HG03064 (cell line): ENCODE measurements at regions not wholly inside any gene's neighbourhood (a gene's known extent, or its start where the extent isn't known, plus 50 kb on each side); places are given as distances from the start of the nearest gene placed in this dataset.
A peak's percentile ranks its signal among the peaks of the same experiment; 100 is the strongest.

ENCODE experiments used
- ATAC-seq: cut with Tn5 transposase; IDR thresholded peaks from one replicate; pipeline ENCODE4 v1.9.1; 2021; ENCODE audit warnings: low read depth; ENCODE audit not compliant: unreplicated experiment

DNA sequence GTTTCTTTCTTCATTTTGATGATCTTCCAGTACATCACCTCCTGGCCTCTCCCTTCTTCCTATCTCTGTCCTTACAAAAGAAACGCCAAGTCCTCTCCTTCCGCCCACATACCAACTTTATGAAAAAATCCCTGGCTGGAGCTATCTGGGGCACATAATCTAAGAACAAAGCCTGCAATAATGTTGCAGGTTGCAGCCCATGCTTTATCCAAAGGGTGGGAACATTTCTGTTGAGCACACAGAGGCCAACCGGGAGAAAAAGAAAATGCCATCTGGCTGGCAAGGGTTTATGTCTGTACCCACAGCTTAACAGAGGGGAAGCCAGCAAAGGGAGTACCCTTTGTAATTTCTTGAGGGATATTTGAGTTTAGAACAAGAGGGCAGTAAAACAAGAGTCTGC is 409.6 kb downstream of the SOX9 start:
- ATAC-seq, result no peak

DNA sequence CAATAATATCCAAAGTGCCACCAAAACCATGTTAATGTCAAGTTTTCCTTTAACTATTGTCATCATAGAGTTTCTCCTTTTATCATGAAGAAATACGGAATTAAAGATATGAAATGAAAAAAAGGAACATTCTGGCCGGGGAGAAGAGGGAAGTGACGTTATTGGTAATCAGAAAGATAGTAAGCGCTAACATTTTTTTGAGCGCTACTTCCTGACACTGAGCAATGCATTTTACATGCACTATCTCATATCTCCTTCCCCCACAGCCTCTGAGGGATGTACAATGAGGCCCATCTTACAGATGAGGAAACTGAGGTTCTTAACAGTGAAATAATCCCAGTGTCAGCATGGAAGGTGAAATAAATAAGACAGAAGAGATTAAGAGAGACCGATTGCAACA is 410.9 kb downstream of the SOX9 start:
- ATAC-seq, result no peak

DNA sequence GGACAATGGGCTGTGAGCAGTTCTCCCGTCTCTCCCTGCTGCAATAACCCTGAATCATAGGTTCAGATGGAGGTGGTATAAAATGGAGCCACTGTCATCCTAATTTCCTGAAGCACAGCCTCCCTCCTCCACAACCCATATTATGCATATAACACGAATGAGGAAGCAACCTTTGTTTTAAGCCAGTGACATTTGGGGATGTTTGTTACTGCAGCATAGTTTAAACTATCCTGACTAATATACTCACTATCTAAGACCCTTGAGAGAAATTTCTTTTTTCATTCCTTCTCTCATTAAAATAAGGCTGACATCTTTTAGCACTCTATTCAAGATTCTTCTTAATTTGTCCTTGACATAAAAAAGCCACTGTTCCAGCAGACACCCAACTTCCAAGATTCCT is 413.4 kb downstream of the SOX9 start:
- no peak for ATAC-seq

DNA sequence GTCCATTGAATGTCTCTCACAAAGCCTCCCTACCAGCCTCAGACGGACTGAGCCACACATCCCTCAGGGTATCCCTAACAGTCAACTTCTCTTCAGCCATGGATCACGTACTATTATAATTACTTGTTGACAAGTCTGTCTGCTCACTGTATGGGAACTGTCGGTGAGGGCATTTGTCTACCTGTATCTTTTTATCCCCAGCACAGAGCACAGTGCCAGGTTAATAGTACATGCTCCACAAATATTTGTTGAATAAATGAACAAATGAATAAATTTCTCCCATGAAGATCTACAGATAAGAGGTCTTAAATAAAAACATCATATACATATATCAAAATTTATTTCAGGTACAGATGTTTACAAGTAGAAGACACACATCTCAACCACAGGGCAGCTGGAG is 414.0 kb downstream of the SOX9 start:
- no peak for ATAC-seq

DNA sequence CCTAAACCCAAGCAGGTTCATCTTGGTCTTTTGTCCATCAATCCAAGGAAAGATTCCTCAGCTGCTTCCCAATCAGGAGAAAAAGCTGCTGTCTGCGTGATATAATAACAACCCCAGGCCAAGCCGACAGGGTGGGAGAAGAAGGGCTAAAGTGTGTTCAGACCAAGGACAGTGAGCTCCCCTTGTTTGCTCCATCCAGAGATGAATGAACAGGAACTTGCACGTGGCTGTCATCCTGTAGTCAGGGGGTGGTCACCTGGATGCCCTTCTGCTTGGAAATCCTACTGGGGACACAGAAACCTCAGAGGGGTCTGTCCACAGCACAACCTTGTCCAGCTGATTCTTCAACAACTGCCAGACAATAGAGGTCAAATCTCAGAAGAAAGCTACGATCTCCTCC is 414.5 kb downstream of the SOX9 start:
- no peak for ATAC-seq

DNA sequence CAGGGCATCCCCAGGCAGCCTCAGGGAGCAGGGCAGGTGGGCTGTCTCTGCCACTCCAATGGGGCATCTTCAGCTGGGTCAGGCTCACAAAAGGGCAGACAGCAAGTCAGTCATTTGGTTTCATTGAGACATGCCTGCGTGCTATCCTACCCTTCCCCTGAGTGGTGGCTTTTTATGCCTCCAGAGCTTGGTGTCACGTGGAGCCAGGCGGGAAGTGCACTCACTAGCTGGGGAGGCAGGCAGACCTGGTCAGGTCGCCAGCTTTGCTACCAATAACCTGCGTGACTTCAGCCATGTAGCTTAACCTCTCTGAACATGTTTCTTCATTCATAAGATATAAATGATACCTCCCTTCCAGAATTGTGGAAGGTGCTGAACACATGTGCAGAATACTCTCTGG is 415.0 kb downstream of the SOX9 start:
- no peak for ATAC-seq

DNA sequence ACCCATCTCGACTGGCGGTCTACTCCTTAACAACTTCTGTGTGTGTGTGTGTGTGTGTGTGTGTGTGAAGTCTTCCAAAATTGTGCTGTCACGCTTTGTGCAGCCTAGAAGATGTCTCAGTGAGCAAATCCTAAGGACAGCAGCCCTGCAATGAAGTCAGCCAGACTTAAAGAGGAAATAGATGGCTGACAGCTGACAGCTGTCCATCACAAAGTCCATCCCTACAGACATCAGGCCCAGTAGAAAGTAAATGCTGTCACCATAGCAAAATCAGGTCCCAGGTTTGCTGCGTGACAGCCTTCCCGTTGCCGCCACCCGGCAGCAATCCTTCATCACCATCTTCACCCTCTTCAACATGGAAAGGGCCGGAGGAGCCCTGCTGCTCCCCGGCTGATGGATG is 416.0 kb downstream of the SOX9 start:
- no peak for ATAC-seq

DNA sequence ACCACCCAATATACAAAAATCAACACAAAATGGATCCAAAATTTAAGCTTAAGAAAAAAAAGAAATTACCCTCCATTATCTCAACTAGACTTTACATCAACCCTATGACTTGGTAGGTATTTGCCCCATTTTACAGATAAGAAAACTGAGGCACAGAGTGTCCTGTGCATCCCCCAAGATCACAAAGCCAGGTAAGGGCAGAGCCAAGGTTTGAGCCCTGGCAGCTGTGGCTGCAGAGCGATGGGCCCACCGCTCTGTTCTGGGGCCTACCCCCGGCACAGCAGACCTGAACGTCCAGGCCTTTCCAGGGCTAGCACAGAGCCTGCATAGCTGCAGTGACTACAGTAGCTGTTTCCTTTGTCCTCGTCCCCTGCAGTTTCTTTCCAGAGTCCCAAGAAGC is 417.6 kb downstream of the SOX9 start:
- ATAC-seq, result no peak

DNA sequence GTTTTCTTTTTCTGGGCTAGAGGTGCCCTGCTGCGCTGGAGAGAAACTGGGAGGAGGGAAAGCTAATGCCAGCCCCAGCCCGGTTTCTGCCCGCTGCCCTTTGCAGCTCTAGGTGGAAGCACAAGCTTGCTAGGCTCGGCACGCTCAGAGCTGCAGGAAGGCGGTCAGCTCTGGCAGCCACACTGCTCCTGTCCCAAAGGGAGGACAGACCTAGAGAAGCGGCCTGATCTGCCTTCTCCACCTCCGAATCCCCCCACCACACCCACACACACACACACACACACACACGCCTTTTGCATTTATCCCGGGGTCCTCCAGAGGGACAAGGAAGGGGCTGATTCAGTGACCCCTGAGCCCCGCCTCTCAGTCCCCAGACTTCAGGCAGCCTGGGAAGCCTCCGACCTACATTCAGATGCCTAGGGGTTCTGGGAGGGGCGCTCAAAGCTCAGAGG is 418.1 kb downstream of the SOX9 start:
- no peak for ATAC-seq

DNA sequence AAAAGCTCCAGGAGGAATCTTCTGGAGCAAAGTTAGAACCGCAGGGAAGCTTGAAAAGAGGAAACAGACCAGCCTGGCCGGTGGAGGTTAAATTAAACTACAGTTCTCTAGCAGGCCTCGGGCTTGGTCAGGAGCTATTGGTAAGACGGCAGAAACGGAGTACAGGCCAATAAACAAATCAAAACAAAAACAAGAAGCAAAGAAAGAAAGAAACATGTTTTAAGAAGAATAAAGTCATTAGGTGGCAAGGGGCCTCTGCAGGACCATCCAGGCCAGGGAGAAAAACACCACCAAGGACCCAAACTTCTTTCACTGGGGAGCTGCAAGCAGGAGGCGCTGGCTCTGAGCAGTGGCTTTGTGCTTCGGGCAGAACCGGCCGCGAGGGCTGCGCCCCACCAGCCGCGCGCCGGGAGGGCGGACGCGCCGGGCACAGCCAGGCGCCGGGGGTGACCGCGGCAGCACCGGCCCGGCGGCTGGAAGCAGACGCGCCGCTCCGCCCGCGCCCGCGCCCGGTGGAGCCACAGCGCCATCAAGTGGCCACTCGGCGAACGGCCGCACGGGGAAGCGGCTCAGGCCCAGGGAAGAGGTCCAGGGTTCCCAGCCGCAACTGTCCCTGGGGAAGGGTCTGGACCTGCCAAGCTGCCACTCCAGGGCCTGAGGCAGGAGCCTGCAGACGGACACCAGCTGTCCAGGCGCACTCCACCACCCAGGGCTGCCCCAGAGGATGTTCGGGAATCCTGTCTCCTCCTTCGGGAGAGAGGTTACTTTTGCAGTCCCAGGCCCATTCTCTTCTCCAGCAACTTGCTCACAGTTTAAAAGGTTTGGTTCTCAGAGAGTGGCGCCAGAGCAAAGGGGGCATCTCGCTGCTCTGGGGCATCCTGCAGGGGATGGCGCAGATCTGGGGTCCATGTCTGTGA is 419.4 kb downstream of the SOX9 start:
- ATAC-seq, result peak; percentile 70

DNA sequence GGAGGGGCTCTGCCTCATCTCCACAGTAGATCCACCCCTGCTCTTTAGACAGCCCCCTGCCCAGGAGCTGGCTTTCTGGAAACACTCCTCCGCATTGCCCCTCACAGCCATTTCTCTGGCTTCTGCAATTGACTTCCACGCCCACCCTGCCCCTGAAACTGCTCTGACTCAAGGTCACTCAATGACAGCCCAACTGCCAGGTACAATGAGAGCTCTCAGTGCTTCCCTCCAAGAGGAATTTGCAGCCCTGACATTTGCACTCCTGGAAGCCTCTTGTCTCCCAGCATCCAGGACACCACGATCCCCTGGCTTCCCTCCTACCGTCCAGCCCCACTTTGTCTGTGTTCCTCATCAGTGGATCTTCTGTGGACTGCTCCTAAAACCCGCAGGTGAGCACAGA is 421.5 kb downstream of the SOX9 start:
- ATAC-seq, result no peak

DNA sequence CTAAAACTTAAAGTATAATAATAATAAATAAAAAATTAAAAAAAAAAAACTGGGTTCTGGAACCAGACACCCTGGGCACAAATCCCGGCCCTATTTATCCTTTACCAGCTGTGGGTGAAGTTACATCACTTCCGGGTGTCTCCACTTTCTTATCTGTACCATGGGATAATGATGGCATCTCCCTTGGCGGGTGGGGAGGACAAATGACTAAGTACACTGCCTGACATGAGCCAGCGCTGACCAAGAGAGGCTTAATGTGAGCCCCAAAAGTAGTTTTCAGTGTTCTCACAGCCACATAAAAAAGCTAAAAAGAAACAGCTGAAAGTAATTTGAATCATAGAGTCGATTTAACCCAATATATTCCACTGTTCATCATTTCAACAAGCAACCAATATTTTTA is 424.9 kb downstream of the SOX9 start:
- no peak for ATAC-seq

DNA sequence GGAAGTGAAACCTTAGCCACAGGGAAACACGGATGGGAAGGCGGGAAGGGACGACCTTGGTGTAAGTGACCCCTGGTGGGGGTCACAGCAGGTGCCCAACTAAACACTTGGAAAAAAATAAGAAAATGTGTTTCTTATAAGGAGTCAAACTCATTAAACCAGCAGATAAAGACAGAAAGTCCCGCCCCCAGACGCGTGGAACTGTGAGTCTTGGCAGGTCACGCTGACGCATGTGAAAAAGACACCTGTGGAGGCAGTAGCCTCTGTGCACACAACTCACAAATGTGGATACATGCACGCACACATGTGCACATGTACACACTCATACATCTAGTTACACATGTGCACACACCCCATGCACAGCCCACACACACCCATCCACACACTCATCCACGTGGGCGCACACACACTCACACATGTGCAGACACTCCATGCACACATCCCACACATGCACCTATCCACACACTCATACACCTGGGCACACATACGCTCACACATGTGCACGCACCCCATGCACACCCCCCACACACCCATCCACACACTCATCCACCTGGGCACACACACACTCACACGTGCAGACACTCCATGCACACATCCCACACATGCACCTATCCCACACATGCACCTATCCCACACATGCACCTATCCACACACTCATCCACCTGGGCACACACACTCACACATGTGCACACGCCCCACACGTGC is 432.4 kb downstream of the SOX9 start:
- no peak for ATAC-seq

DNA sequence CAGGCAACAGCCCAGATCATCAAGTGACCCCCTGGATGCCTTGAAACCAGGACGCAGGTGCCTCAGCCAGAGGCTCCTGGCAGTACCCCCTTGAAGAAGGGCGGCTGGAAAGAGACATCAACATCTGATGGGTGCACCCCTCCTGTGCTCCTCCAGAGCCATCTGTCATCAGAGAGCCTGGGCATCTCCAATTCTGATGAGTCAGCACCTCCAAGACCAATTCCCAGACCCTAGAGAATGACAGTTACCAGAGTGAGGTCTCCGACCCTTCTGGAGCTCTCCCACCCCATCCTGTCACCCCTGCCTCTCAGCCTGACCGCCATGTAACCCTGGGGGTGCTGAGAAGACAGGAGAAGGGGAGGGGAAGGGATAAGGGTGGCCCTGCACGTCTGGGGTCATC is 433.7 kb downstream of the SOX9 start:
- no peak for ATAC-seq

DNA sequence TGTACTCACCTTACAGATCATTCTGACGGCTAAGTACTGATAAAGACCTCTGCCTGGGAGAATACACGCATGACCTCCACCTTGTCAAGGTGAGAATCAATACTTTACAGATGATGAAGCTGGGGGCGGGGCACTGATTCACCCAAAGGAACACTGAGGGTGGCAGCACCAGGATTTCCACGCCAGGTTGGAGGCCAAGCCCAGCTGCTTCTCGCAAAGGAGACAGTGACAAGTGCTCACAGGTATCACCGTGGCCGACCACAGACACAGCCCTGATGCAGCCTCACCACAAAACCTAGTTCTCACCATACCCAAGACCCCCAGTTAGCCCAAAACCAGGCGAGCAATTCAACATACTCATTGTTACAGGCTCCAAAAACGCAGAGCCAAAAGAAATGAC is 434.2 kb downstream of the SOX9 start:
- no peak for ATAC-seq

DNA sequence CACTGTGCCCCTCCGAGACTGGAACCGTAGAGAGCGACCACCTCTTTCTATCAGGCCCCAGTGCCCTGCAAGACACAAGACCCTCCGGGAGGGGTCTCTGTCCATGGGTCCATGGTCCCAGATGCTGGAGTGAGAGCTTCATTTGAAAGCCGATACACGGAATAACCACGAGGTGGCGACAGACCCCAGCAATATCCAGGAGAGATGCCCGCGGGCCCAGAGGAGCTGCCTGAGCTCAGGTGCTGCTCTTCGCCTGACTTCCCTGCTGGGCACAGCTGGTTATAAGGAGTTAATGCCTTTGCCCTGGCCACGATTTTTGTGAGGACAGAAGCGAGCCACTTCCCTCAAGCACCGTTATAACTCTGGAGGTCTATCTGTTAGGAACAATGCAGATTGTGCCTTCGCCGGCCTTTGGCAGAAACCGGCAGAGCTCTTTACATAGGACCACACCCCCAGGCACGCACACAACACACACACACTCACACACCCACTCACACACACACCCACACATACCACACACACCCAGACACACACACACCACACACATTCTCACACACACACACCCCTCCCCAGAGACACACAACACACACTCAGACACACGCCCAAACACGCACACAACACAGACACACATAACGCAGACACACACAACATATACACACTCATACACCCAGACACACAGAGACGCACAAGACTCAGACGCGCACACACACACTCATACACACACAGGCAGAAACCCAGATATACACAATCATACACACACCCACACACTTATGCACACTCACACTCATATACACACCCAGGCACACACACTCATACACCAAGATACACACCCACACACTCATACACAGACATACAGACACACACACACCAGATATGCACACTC is 436.4 kb downstream of the SOX9 start:
- peak; percentile 57 for ATAC-seq

DNA sequence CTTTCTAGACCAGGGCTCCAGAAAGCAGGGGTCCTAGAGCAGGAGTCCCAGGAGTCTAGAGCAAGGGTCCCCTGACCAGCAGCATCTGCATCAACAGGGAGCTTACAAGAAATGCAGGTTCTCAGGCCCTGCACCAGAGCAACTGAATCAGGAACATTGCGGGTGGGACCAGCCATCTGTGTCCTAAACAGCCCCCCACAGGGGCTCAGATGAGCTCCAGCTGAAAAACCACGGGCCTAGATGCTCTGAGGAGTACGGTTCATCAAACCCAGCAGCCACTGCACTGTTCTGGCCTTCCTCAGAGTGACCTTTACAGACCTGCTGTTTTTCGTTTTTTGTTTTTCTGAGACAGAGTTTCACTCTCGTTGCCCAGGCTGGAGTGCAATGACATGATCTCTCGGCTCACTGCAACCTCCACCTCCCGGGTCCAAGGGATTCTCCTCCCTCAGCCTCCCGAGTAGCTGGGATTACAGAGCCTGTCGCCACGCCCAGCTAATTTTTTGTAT is 438.2 kb downstream of the SOX9 start:
- no peak for ATAC-seq

DNA sequence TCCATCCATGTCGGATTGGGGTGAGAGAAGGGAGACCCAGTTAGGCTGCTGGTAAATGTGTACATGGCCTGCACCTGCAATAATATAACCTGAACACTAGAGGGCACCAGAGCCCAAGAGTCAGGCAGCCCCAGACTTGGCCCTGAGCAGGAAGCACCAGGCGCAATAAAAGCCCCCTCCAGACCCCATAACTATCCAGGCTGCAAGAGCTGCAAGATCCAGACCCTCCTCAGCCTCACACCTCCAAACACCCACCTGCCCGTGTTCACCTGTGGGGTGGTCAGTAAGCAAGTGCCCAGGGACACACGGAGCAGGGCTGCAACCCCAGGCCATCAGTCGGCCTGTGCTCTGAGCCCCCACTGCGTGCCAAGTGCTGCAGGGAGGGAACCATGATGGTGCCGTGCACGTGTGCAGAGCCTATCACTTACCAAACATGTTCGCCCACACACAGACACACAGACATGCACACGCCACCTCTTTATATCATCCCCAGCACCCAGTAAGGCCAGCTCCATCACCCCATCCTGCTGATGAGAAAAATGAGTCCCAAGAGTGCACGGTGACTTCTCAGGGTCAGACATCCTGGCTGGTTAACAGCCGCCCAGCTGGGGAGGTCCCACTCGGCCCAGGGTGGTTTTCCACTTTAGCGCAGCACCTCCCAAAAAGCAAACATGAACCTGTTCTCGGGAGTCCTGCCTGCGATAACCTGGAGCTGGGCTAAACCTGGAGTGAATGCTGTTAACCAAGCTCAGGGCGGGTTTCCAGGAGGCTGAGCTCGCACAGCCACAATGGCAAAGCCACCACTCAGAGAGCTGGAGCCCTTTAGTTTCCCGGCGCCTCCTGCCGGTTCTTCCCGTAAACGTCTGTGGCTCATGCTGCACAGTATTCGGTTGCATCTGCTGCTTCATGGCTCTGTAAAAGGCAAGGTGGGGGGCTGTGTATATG is 439.8 kb downstream of the SOX9 start:
- no peak for ATAC-seq

DNA sequence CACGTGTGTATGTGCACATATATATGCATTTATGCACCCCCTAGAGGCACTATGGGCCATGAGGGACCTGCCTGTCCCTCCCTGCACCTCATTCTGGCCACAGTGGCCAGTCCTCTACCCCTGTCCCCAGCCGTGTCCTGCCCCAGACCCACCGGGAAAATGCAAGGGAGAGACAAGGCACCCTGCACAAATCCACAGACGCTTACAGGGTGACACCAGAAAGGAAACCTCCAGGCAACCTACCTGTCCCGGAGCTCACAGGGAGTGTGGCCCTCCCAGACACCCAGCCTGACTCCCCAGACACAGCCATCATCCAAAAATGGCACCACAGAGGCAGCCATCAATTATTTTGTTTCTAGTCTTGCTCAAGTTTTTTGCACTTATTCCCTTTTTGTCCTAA is 440.4 kb downstream of the SOX9 start:
- ATAC-seq, result no peak

DNA sequence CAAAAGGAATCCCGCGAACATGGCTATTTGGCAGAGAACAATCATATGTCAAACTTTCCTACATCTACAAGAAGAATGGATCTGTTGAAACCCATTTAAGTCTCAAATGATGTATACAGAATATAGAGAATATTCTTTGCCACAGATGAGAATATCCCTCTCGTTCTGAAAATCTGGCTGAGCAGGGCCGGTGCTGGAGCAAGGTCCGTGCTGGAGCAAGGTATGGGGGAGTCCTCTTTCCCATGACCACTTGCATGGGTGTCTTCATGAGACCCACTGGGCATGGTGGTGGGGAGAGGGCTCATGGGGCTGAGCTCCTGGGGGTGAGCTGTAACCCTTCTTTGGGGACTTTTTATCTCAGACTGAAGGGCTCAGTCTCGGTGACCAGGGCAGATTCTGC is 440.9 kb downstream of the SOX9 start:
- ATAC-seq, result no peak
